Retinal pigment epithelial cell (primary cell): ENCODE measurements at regions not wholly inside any gene's neighbourhood (a gene's known extent, or its start where the extent isn't known, plus 50 kb on each side); places are given as distances from the start of the nearest gene placed in this dataset.
"Not testable (repeated sequence)": the region's sequence is repeated elsewhere in the genome, so short reads cannot be mapped to it uniquely, and the experiment has no call there.

Source experiments
- DNase-seq: peaks from one replicate; pipeline ENCODE4 v3.0.0-alpha.2; 2010; ENCODE audit warnings: low read depth
- H3K4me3 ChIP-seq: 2 replicates; pipeline ENCODE4 v1.5.1; 2011; ENCODE audit warnings: mild to moderate bottlenecking, low read length, control low read depth, moderate library complexity
- CTCF ChIP-seq: conservative IDR thresholded peaks from 2 replicates; pipeline ENCODE4 v1.5.1; 2011; ENCODE audit warnings: low read depth, low read length, control low read depth, inconsistent platforms

GRCh38 chr2:64804651-64805050 is 150.9 kb upstream of the SERTAD2 start:
- no peak overlapping the region for H3K4me3 ChIP-seq
- DNase-seq: no peak
- no peak for TF ChIP-seq CTCF

DNA sequence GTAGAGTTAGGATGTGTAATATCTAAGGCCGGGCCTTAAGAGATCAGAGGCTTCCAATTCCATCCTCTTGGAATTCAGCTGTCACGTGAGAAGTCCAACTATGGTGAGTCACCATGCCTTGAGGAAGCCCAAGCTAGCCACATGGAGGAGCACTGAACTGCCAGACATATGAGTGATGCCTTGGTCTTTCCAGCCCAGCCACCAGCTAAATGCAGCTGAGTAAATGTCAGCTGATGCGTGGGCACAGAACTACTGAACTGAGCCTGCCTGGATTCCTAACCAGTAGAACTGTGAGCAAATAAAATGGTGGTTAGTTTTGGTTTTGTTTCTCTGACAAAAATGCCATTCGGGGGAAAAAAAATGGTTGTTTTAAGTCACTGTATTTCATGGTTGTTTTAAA is 153.7 kb upstream of the SERTAD2 start:
- no peak overlapping the region for H3K4me3 ChIP-seq
- TF ChIP-seq CTCF: peak; percentile 16
- DNase-seq: peak; percentile 97

GRCh38 chr2:64808092-64808491 is 154.4 kb upstream of the SERTAD2 start:
- TF ChIP-seq CTCF: no peak
- no peak overlapping the region for H3K4me3 ChIP-seq
- no peak for DNase-seq

DNA sequence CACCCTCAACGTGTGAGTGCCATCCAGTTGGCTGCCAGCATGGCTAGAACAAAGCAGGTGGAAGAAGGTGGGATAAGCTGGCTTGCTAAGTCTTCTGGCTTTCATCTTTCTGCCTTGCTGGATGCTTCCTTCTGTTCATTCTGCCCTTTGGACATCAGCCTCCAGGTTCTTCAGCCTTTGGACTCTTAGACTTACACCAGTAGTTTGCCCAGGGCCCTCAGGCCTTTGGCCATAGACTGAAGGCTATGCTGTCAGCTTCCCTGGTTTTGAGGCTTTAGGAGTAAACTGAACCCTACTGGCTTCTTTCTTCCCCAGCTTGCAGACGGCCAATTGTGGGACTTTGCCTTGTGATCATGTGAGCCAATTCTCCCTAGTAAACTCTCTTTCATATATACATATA is 155.0 kb upstream of the SERTAD2 start:
- no peak overlapping the region for H3K4me3 ChIP-seq
- TF ChIP-seq CTCF: no peak
- no peak for DNase-seq

DNA sequence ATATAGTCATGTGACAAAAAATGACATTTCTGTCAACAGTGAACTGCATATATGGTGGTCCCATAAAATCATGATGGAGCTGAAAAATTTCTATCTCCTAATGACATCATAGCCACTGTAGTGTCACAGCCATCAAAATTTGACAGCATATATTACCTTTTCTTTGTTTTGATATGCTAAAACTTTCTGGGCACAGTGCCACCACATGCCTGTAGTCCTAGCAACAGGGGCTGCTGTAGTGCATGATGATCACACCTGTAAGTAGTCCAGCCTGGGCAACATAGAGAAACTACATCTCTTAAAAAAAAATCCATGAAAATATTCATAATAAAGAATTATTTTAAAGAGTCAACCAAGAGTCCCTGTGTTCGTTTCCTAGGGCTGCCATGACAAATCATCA is 155.5 kb upstream of the SERTAD2 start:
- no peak for TF ChIP-seq CTCF
- DNase-seq: no peak
- H3K4me3 ChIP-seq: no peak overlapping the region

DNA sequence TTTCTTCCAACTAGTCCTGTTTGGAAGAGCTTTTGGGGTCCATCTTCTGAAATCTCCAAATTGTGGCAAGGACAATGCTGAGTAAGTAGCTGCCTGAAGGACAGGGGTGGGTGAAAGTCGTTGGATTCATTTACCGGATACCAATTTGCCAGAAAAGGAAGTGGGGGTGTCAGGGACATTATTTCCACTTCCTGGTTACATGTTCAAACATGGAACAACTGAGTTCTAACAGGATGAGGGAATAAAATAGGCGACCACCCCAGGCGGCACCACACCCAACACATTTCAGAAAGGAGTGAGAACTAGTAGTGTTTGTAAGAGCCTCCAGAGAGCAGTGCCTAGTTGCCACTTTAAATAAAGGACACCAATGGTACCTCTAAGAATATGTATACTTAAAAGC is 158.6 kb upstream of the SERTAD2 start:
- no peak overlapping the region for H3K4me3 ChIP-seq
- TF ChIP-seq CTCF: no peak
- DNase-seq: no peak

- DNase-seq: no peak
- TF ChIP-seq CTCF: no peak
- no peak overlapping the region for H3K4me3 ChIP-seq
Observed at GRCh38 chr2:64814007-64814406, 160.3 kb upstream of the SERTAD2 start.

GRCh38 chr2:64816526-64816925 is 162.8 kb upstream of the SERTAD2 start:
- not testable (repeated sequence) for DNase-seq, H3K4me3 ChIP-seq
